Esophagus squamous epithelium (tissue), 4 donors: ENCODE measurements at regions not wholly inside any gene's neighbourhood (a gene's known extent, or its start where the extent isn't known, plus 50 kb on each side); places are given as distances from the start of the nearest gene placed in this dataset.

Source experiments
- CTCF ChIP-seq, 6 experiments: fragments of 450-650 bp in 4 of 6; fragments of 200-600 bp in 2 of 6; sonication (generic) in 2 of 6; IDR thresholded peaks; one replicate each; pipeline ENCODE4 v1.5.1; 2016 to 2019; ENCODE audit warnings: antibody characterized with exemption in 6 of 6, mild to moderate bottlenecking in 4 of 6, moderate library complexity in 4 of 6
- POLR2A ChIP-seq, 4 donors: fragments of 450-650 bp; IDR thresholded peaks; one replicate each; pipeline ENCODE4 v1.6.1; 2017; ENCODE audit warnings: antibody characterized with exemption in 4 of 4, mild to moderate bottlenecking in 4 of 4, moderate library complexity in 3 of 4

- TF ChIP-seq POLR2A (IDR thresholded peaks at IDR 0.05), result no peak
- peak in 3 of 6 experiments; percentile 26 to 38 (median 27) for TF ChIP-seq CTCF (IDR thresholded peaks at IDR 0.05)
Observed at GRCh38 chrX:15973299-15973698, 118.7 kb upstream of the AP1S2 start.
